HEK293T (cell line): ENCODE measurements at regions not wholly inside any gene's neighbourhood (a gene's known extent, or its start where the extent isn't known, plus 50 kb on each side); places are given as distances from the start of the nearest gene placed in this dataset.

Experiments
- ARNT ChIP-seq: fragments of 450-650 bp; IDR thresholded peaks from 2 replicates; pipeline ENCODE4 v1.6.1; 2017; ENCODE audit warnings: mild to moderate bottlenecking
- CTBP1 ChIP-seq: fragments of 450-650 bp; IDR thresholded peaks from 2 replicates; pipeline ENCODE4 v1.6.1; 2016; ENCODE audit warnings: borderline replicate concordance
- FOXA1 ChIP-seq: fragments of 450-650 bp; IDR thresholded peaks from 2 replicates; pipeline ENCODE4 v1.6.1; 2016; ENCODE audit warnings: mild to moderate bottlenecking
- FOXM1 ChIP-seq: fragments of 450-650 bp; IDR thresholded peaks from 2 replicates; pipeline ENCODE4 v1.6.1; 2017; ENCODE audit warnings: mild to moderate bottlenecking, borderline replicate concordance
- LEF1 ChIP-seq: fragments of 450-650 bp; IDR thresholded peaks from 2 replicates; pipeline ENCODE4 v1.6.1; 2017; ENCODE audit warnings: mild to moderate bottlenecking, borderline replicate concordance
- SUZ12 ChIP-seq: fragments of 450-650 bp; IDR thresholded peaks from 2 replicates; pipeline ENCODE4 v1.6.1; 2016; ENCODE audit warnings: mild to moderate bottlenecking

- TF ChIP-seq FOXM1 = no peak
- TF ChIP-seq ARNT = no peak
- TF ChIP-seq CTBP1 = no peak
- TF ChIP-seq SUZ12 = no peak
- no peak for TF ChIP-seq LEF1
- TF ChIP-seq FOXA1 = no peak
These were observed 221.8 kb upstream of the TNRC6C start for GRCh38 chr17:77736721-77737120.
